Activated naive CD4-positive, alpha-beta T cell treated with anti-CD3 and anti-CD28 coated beads for 36 hours (primary cell): ENCODE measurements at regions not wholly inside any gene's neighbourhood (a gene's known extent, or its start where the extent isn't known, plus 50 kb on each side); places are given as distances from the start of the nearest gene placed in this dataset.
A peak's percentile ranks its signal among the peaks of the same experiment; 100 is the strongest.

ENCODE experiments used
- CTCF ChIA-PET: fragments of 350-600 bp; sonication (Branson Sonifier 250); formaldehyde crosslinking; loops from one replicate; lab custom pipeline; 2021; ENCODE audit warnings: antibody characterized with exemption; lab: Charles Lee
- DNase-seq: peaks from one replicate; pipeline ENCODE4 v3.0.0-alpha.2; 2020
- H3K27ac Mint-ChIP-seq: one replicate; pipeline ENCODE4 v1.8.0; 2021; ENCODE audit warnings: mild to moderate bottlenecking, mixed read lengths
- H3K27me3 Mint-ChIP-seq: one replicate; pipeline ENCODE4 v1.8.0; 2021; ENCODE audit warnings: low read depth, mixed read lengths
- H3K36me3 Mint-ChIP-seq: one replicate; pipeline ENCODE4 v1.8.0; 2021; ENCODE audit warnings: low read depth, mixed read lengths
- H3K4me1 Mint-ChIP-seq: one replicate; pipeline ENCODE4 v1.8.0; 2021; ENCODE audit warnings: low read depth, mixed read lengths
- H3K4me3 Mint-ChIP-seq: one replicate; pipeline ENCODE4 v1.8.0; 2021; ENCODE audit warnings: mild to moderate bottlenecking, moderate library complexity, mixed read lengths
- H3K9me3 Mint-ChIP-seq: one replicate; pipeline ENCODE4 v1.8.0; 2021; ENCODE audit warnings: mixed read lengths
- intact Hi-C: fragments of 100-400 bp; cut with micrococcal nuclease; formaldehyde crosslinking; loops from one replicate; pipeline ENCODE4 v1.15.1; 2023

- Mint-ChIP-seq H3K4me1 (peaks cover 36% of the 10 kb centered on the region), H3K4me3 (no peak overlapping the region), H3K27ac (no peak overlapping the region), H3K27me3 (no peaks in the 10 kb centered on the region), H3K36me3 (no peaks in the 10 kb centered on the region), H3K9me3 (no peaks in the 10 kb centered on the region)
- DNase-seq: no peak
- intact Hi-C loops: no loop called here
- CTCF ChIA-PET: interaction anchor here (1.7 kb wide), 1 partner anchor 15 kb away, joined by 3 read pairs; no protein-coding TSS in a partner anchor
Measured at GRCh38 chr10:9004736-9005135, 950.2 kb downstream of the GATA3 start.

- no peaks in the 10 kb centered on the region for H3K27me3 Mint-ChIP-seq
- H3K27ac Mint-ChIP-seq: no peak overlapping the region
- intact Hi-C loops: no loop called here
- peaks cover 46% of the 10 kb centered on the region for H3K4me1 Mint-ChIP-seq
- H3K9me3 Mint-ChIP-seq: no peaks in the 10 kb centered on the region
- no peak for DNase-seq
- H3K36me3 Mint-ChIP-seq: no peaks in the 10 kb centered on the region
- no peak overlapping the region for H3K4me3 Mint-ChIP-seq
- CTCF ChIA-PET: no interaction called here
Measured at GRCh38 chr10:9009505-9009904, 955.0 kb downstream of the GATA3 start.

- no peaks in the 10 kb centered on the region for H3K36me3 Mint-ChIP-seq
- H3K4me3 Mint-ChIP-seq: no peak overlapping the region
Measured at GRCh38 chr10:9010093-9010492, 955.6 kb downstream of the GATA3 start.

GRCh38 chr10:9010931-9011670 is 956.6 kb downstream of the GATA3 start:
- Mint-ChIP-seq H3K36me3 (no peaks in the 10 kb centered on the region), H3K27me3 (no peaks in the 10 kb centered on the region), H3K9me3 (no peaks in the 10 kb centered on the region), H3K4me3 (no peak overlapping the region), H3K27ac (no peak overlapping the region), H3K4me1 (peaks cover 42% of the 10 kb centered on the region)
- intact Hi-C loops: loop anchor here (1.0 to 10.0 kb wide), 6 partner anchors 14 to 956 kb away; partner anchors contain the start of gene GATA3
- CTCF ChIA-PET: no interaction called here
- no peak for DNase-seq

More at GRCh38 chr10:9010093-9010492, 955.6 kb downstream of the GATA3 start:
- Mint-ChIP-seq H3K27ac (no peak overlapping the region), H3K27me3 (no peaks in the 10 kb centered on the region), H3K9me3 (no peaks in the 10 kb centered on the region), H3K4me1 (peaks cover 47% of the 10 kb centered on the region)
- CTCF ChIA-PET: interaction anchor here (0.6 kb wide), 2 partner anchors 79 to 149 kb away, joined by 3 to 4 read pairs; no protein-coding TSS in a partner anchor
- intact Hi-C loops: loop anchor here (1.0 to 10.0 kb wide), 6 partner anchors 15 to 955 kb away; partner anchors contain the start of gene GATA3
- DNase-seq: peak; percentile 39

GRCh38 chr10:9012312-9012711 is 957.8 kb downstream of the GATA3 start:
- Mint-ChIP-seq H3K9me3 (no peaks in the 10 kb centered on the region), H3K27ac (no peak overlapping the region), H3K4me1 (peaks cover 34% of the 10 kb centered on the region), H3K36me3 (no peaks in the 10 kb centered on the region), H3K4me3 (no peak overlapping the region), H3K27me3 (peaks cover 4% of the 10 kb centered on the region)
- no peak for DNase-seq
- CTCF ChIA-PET: no interaction called here
- intact Hi-C loops: loop anchor here (10.0 kb wide), 2 partner anchors 878 to 958 kb away; partner anchors contain the start of gene GATA3

GRCh38 chr10:9015005-9015404 is 960.5 kb downstream of the GATA3 start:
- no peak for DNase-seq
- CTCF ChIA-PET: interaction anchor here (0.6 kb wide), 1 partner anchor 55 kb away, joined by 3 read pairs; no protein-coding TSS in a partner anchor
- peaks cover 11% of the 10 kb centered on the region for H3K4me1 Mint-ChIP-seq
- H3K4me3 Mint-ChIP-seq: no peak overlapping the region
- no peaks in the 10 kb centered on the region for H3K9me3 Mint-ChIP-seq
- intact Hi-C loops: loop anchor here (10.0 kb wide), 2 partner anchors 880 to 960 kb away; partner anchors contain the start of gene GATA3
- no peaks in the 10 kb centered on the region for H3K36me3 Mint-ChIP-seq
- peaks cover 6% of the 10 kb centered on the region for H3K27me3 Mint-ChIP-seq
- no peak overlapping the region for H3K27ac Mint-ChIP-seq

- Mint-ChIP-seq H3K4me3 (no peak overlapping the region), H3K4me1 (peaks cover 7% of the 10 kb centered on the region), H3K9me3 (no peaks in the 10 kb centered on the region), H3K27ac (no peak overlapping the region), H3K27me3 (peaks cover 6% of the 10 kb centered on the region), H3K36me3 (no peaks in the 10 kb centered on the region)
- DNase-seq: no peak
- CTCF ChIA-PET: interaction anchor here (0.7 kb wide), 1 partner anchor 895 kb away, joined by 3 read pairs; no protein-coding TSS in a partner anchor
- intact Hi-C loops: loop anchor here (10.0 kb wide), 2 partner anchors 881 to 961 kb away; partner anchors contain the start of gene GATA3
Measured at GRCh38 chr10:9015447-9015846, 961.0 kb downstream of the GATA3 start.

- DNase-seq: no peak
- Mint-ChIP-seq H3K27me3 (peaks cover 11% of the 10 kb centered on the region), H3K27ac (no peak overlapping the region), H3K9me3 (no peaks in the 10 kb centered on the region), H3K4me3 (no peak overlapping the region), H3K36me3 (no peaks in the 10 kb centered on the region), H3K4me1 (peaks cover 4% of the 10 kb centered on the region)
- intact Hi-C loops: loop anchor here (10.0 kb wide), 2 partner anchors 882 to 962 kb away; partner anchors contain the start of gene GATA3
- CTCF ChIA-PET: no interaction called here
Measured at GRCh38 chr10:9016930-9017329, 962.4 kb downstream of the GATA3 start.

GRCh38 chr10:9018195-9019173 is 964.0 kb downstream of the GATA3 start:
- CTCF ChIA-PET: interaction anchor here (0.6 kb wide), 1 partner anchor 18 kb away, joined by 5 read pairs; no protein-coding TSS in a partner anchor
- no peaks in the 10 kb centered on the region for H3K9me3 Mint-ChIP-seq
- no peak overlapping the region for H3K27ac Mint-ChIP-seq
- H3K36me3 Mint-ChIP-seq: no peaks in the 10 kb centered on the region
- peaks cover 4% of the 10 kb centered on the region for H3K4me1 Mint-ChIP-seq
- peaks cover 11% of the 10 kb centered on the region for H3K27me3 Mint-ChIP-seq
- H3K4me3 Mint-ChIP-seq: no peak overlapping the region
- intact Hi-C loops: loop anchor here (10.0 kb wide), 2 partner anchors 884 to 964 kb away; partner anchors contain the start of gene GATA3
- no peak for DNase-seq

- DNase-seq: no peak
- CTCF ChIA-PET: no interaction called here
- Mint-ChIP-seq H3K27ac (no peak overlapping the region), H3K27me3 (peaks cover 12% of the 10 kb centered on the region), H3K9me3 (no peaks in the 10 kb centered on the region), H3K4me3 (no peak overlapping the region), H3K4me1 (peaks cover 7% of the 10 kb centered on the region), H3K36me3 (no peaks in the 10 kb centered on the region)
- intact Hi-C loops: no loop called here
Measured at GRCh38 chr10:9023206-9023605, 968.7 kb downstream of the GATA3 start.

GRCh38 chr10:9024210-9024609 is 969.7 kb downstream of the GATA3 start:
- no peaks in the 10 kb centered on the region for H3K36me3 Mint-ChIP-seq
- CTCF ChIA-PET: no interaction called here

GRCh38 chr10:9028231-9028630 is 973.7 kb downstream of the GATA3 start:
- CTCF ChIA-PET: no interaction called here
- peaks cover 5% of the 10 kb centered on the region for H3K27me3 Mint-ChIP-seq
- H3K4me3 Mint-ChIP-seq: no peak overlapping the region
- DNase-seq: no peak
- intact Hi-C loops: no loop called here
- no peaks in the 10 kb centered on the region for H3K36me3 Mint-ChIP-seq
- H3K9me3 Mint-ChIP-seq: no peaks in the 10 kb centered on the region
- H3K4me1 Mint-ChIP-seq: peaks cover 7% of the 10 kb centered on the region
- no peak overlapping the region for H3K27ac Mint-ChIP-seq

More at GRCh38 chr10:9024210-9024609, 969.7 kb downstream of the GATA3 start:
- Mint-ChIP-seq H3K9me3 (no peaks in the 10 kb centered on the region), H3K27me3 (peaks cover 9% of the 10 kb centered on the region), H3K4me3 (no peak overlapping the region), H3K27ac (no peak overlapping the region), H3K4me1 (peaks cover 7% of the 10 kb centered on the region)
- no peak for DNase-seq
- intact Hi-C loops: loop anchor here (2.0 kb wide), 2 partner anchors 13 to 67 kb away; no protein-coding TSS in a partner anchor
